ENCODE measurements at regions not wholly inside any gene's neighbourhood (a gene's known extent, or its start where the extent isn't known, plus 50 kb on each side); places are given as distances from the start of the nearest gene placed in this dataset.

DNA sequence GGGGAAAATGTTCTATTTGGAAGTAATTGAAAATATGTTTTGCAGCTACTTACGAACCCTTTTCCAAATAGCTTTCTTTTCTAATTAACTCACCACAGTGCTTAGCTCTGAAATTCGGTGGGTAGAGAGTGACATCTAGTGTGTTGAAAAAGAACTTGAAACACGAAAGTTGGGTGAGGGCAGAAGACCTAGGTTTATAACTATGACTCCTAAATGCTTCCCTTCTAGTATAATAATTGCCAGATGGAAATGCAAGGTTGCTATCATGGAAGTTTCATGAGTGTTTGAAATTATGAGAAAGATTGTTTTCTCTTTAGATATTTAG lies 77.3 kb upstream of the NOCT start:
- TF ChIP-seq, protein P1, sequence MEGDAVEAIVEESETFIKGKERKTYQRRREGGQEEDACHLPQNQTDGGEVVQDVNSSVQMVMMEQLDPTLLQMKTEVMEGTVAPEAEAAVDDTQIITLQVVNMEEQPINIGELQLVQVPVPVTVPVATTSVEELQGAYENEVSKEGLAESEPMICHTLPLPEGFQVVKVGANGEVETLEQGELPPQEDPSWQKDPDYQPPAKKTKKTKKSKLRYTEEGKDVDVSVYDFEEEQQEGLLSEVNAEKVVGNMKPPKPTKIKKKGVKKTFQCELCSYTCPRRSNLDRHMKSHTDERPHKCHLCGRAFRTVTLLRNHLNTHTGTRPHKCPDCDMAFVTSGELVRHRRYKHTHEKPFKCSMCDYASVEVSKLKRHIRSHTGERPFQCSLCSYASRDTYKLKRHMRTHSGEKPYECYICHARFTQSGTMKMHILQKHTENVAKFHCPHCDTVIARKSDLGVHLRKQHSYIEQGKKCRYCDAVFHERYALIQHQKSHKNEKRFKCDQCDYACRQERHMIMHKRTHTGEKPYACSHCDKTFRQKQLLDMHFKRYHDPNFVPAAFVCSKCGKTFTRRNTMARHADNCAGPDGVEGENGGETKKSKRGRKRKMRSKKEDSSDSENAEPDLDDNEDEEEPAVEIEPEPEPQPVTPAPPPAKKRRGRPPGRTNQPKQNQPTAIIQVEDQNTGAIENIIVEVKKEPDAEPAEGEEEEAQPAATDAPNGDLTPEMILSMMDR (IDR thresholded peaks at IDR 0.05; ENCODE audit: unreplicated experiment): peak; percentile 66
- peaks cover 29% of the 10 kb centered on the region for H3K4me1 Mint-ChIP-seq (ENCODE audit: low read depth)
- DNase-seq (ENCODE audit: low spot score, unreplicated experiment): no peak
- no peaks in the 10 kb centered on the region for H3K27me3 Mint-ChIP-seq
- no peaks in the 10 kb centered on the region for H3K9me3 Mint-ChIP-seq (ENCODE audit: low read depth)
- peak overlapping the region; percentile 5 for H3K4me3 Mint-ChIP-seq (ENCODE audit: low read depth)
- peak overlapping the region; percentile 23 for H3K27ac Mint-ChIP-seq
- no peaks in the 10 kb centered on the region for H3K36me3 Mint-ChIP-seq (ENCODE audit: insufficient read depth)

DNA sequence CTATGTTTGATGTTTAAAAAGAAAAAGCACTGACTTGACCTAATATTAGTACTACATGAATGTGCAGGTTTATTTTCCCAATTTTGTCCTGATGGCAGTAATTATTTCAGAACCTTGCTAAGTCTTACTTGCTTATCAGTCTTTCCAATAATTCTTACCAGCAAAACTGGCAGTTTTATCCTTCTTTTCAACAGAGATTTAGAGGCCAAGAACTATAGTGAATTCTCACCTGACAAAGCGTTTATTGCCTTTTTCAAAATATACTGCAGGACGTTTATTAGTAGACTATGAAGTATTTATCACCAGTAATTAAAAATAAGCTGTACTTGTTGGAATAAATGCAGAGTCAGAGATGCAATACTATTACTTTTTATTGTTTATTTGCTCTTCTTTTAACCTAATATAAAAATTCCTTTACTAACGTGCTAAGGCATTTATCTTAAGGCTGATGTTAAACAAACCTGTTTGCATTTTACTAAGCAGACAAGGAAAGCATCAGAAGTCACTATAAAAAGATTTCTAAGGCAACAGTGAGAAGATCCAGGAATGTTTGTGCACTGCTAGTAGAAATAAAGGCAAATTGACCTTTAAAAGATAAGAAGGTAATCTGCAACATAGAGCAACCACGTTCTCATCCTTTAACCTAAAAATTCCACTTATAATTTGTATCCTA lies 80.3 kb upstream of the NOCT start:
- no peak for DNase-seq (ENCODE audit: low spot score, unreplicated experiment)
- H3K4me3 Mint-ChIP-seq (ENCODE audit: low read depth): no peak overlapping the region
- TF ChIP-seq, protein P1 (IDR thresholded peaks at IDR 0.05; ENCODE audit: unreplicated experiment): no peak
- H3K4me1 Mint-ChIP-seq (ENCODE audit: low read depth): peaks cover 39% of the 10 kb centered on the region
- H3K27me3 Mint-ChIP-seq: no peaks in the 10 kb centered on the region
- H3K9me3 Mint-ChIP-seq (ENCODE audit: low read depth): no peaks in the 10 kb centered on the region
- no peaks in the 10 kb centered on the region for H3K36me3 Mint-ChIP-seq (ENCODE audit: insufficient read depth)
- no peak overlapping the region for H3K27ac Mint-ChIP-seq

DNA sequence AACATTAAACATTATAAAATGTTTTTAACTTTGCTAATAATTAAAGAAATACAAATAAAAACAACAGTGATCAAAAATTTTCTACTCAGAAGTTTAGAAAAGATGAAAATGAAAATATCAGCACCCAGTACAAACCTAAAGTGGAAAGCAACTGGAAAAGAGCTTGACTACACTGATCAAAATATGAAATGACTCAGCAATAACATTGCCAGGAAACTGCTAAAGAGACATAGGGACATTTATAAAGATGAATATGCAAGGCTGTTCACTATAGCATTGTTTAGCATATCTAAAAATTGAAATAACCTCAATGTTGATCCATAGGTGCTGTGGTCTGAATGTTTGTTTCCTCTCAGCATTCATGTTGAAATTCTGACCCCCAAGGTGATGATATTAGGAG lies 88.5 kb upstream of the NOCT start:
- no peak for DNase-seq (ENCODE audit: low spot score, unreplicated experiment)
- no peak overlapping the region for H3K4me3 Mint-ChIP-seq (ENCODE audit: low read depth)
- H3K27me3 Mint-ChIP-seq: no peaks in the 10 kb centered on the region
- TF ChIP-seq, protein P1 (IDR thresholded peaks at IDR 0.05; ENCODE audit: unreplicated experiment): no peak
- no peak overlapping the region for H3K27ac Mint-ChIP-seq
- peaks cover 5% of the 10 kb centered on the region for H3K9me3 Mint-ChIP-seq (ENCODE audit: low read depth)
- H3K36me3 Mint-ChIP-seq (ENCODE audit: insufficient read depth): no peaks in the 10 kb centered on the region
- H3K4me1 Mint-ChIP-seq (ENCODE audit: low read depth): peaks cover 2% of the 10 kb centered on the region

DNA sequence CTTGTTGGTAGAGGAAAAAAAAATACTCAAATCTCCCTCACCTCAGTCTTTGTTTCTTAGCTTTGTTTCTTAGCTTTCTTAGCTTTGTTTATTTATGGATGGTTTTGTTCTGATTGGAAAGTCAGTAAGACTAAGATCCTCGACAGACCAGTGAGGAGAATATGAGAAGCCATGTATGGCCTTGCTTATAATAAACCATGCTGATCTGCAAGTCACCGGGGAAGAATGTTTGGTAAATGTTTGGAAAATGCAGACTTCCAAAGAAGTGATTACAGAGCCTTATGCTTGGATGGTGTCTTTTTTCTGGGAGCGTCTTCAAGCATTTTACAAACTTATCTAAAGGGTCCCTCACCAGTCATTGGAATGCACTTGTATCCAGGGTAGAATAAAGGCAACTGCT lies 90.1 kb upstream of the NOCT start:
- no peak overlapping the region for H3K27ac Mint-ChIP-seq
- TF ChIP-seq, protein P1 (IDR thresholded peaks at IDR 0.05; ENCODE audit: unreplicated experiment): no peak
- no peak overlapping the region for H3K4me3 Mint-ChIP-seq (ENCODE audit: low read depth)

DNA sequence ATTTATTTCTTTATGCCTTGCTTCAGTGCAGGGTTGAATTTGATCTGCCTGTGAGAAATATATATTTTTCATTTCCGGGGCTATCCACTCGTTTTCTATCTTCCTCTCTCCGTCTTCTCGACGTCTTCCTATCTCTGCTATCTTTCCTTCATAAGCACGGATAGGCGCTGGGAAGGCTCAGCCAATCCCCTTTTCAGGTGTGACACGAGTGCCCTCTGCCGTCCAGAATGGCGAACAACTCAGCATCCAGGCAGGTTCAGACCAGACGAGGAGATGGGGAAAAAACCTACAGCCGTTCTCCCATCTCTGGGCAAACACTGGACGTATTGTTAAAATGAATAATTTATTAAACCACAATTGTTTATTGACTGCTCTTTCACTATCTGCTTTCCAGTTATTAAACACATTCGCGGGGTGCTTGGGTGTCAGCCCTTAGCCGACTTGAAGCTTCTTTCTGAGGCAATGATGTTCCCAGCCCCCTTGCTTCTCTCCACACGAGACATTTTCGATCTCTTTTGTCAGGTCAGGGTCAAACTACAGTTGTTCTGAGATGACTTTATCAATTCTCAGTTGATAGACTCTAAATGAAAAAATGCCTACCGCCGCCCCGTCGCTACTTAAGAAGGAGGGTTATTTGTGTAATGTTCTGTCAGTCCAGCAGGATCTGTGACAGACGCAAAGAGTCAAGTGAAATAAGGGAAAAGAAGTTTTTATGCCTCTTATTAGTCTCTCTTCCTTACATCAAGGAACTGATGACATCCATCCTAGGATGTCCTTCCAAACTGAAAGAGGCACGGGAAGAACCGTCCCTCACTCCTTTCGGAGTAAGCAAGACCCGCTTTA lies 96.3 kb upstream of the NOCT start:
- Mint-ChIP-seq H3K4me1 (ENCODE audit: low read depth) (peaks cover 11% of the 10 kb centered on the region), H3K4me3 (ENCODE audit: low read depth) (peak overlapping the region; percentile 1), H3K36me3 (ENCODE audit: insufficient read depth) (no peaks in the 10 kb centered on the region), H3K9me3 (ENCODE audit: low read depth) (no peaks in the 10 kb centered on the region), H3K27me3 (no peaks in the 10 kb centered on the region), H3K27ac (no peak overlapping the region)
- DNase-seq (ENCODE audit: low spot score, unreplicated experiment): peak; percentile 56
- TF ChIP-seq, protein P1 (IDR thresholded peaks at IDR 0.05; ENCODE audit: unreplicated experiment): peak; percentile 81

More for the DNA sequence above, 90.1 kb upstream of the NOCT start:
- Mint-ChIP-seq H3K36me3 (ENCODE audit: insufficient read depth) (no peaks in the 10 kb centered on the region), H3K9me3 (ENCODE audit: low read depth) (peaks cover 5% of the 10 kb centered on the region), H3K4me1 (ENCODE audit: low read depth) (no peaks in the 10 kb centered on the region), H3K27me3 (no peaks in the 10 kb centered on the region)
- no peak for DNase-seq (ENCODE audit: low spot score, unreplicated experiment)

All from progenitor cell of endocrine pancreas (in vitro differentiated cells).